ENCODE measurements at regions not wholly inside any gene's neighbourhood (a gene's known extent, or its start where the extent isn't known, plus 50 kb on each side); places are given as distances from the start of the nearest gene placed in this dataset.
A peak's percentile ranks its signal among the peaks of the same experiment; 100 is the strongest.

DNA sequence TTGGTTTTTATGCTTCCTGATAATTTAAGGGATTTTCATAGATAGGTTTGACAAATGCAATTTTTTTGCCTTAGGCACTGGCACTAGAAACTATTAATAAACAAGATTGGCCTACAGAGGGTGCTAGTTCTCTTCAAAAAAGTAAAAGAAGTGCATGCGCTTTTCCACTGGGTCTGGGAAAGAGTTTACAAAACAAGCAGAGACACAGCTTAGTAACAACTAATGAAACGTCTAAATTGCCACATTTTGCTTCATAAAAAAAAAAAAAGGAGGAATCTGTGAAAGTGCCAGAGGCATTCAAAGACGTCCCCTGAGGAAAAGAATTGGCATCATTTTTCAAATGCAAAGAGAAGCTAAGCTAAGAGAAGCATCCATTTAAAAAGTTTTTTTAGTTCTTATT lies 58.3 kb upstream of the EEA1 start:
- H2AK9ac ChIP-seq (replicated peaks; ENCODE audit: low read depth, low read length, poor library complexity) = no peak overlapping the region
- no peaks in the 10 kb centered on the region for H3K36me3 ChIP-seq (ENCODE audit: control insufficient read depth, insufficient read depth, low read length)
- H4K8ac ChIP-seq (ENCODE audit: low read depth in 2 of 2, low read length in 2 of 2) = no peak overlapping the region; a peak in 1 of 4 replicates
- H3K23ac ChIP-seq (ENCODE audit: low read depth, low read length) = no peak overlapping the region
- no peak overlapping the region for H2AFZ ChIP-seq (replicated peaks; ENCODE audit: low read length, poor library complexity)
- no peak overlapping the region for H4K5ac ChIP-seq (ENCODE audit: low read depth, low read length)
- 0 out of 3 replicates have a peak overlapping the region, but pooled peaks have one; percentile 56 for H2BK15ac ChIP-seq (ENCODE audit: low read depth, low read length)
- no peak overlapping the region for H3K9ac ChIP-seq (ENCODE audit: low read depth, low read length)
- no TSS peak for BruUV-seq (replicated peaks)
- H3K9me3 ChIP-seq (ENCODE audit: control insufficient read depth, insufficient read depth, low read length) = peaks cover 3% of the 10 kb centered on the region; the same call in 1 of the 2 replicates
- peaks cover 2% of the 10 kb centered on the region; the same call in 1 of the 2 replicates for H3K4me1 ChIP-seq (ENCODE audit: control insufficient read depth, insufficient read depth, low read length)
- in situ Hi-C loops (cut with MboI; ENCODE audit: low sequenced_read_pairs) (loop anchor here (5.0 to 25.0 kb wide), 3 partner anchors 395 to 1125 kb away; no protein-coding TSS in a partner anchor), intact Hi-C loops (cut with micrococcal nuclease) (loop anchor here (1.0 to 10.0 kb wide), 6 partner anchors 140 to 1117 kb away; no protein-coding TSS in a partner anchor), dilution Hi-C loops (cut with HindIII; ENCODE audit: low sequenced_read_pairs, unreplicated experiment) (loop anchor here (25.0 kb wide), 1 partner anchor 400 kb away; the partner anchor contains the start of gene NUDT4)
- H4K91ac ChIP-seq (ENCODE audit: insufficient read depth, low read depth, low read length) = no peak overlapping the region
- TF ChIP-seq CEBPB (IDR thresholded peaks at IDR 0.05; ENCODE audit: low read depth, low read length) (no peak), NFE2L2 (IDR thresholded peaks at IDR 0.05; ENCODE audit: low read depth, low read length) (no peak), RCOR1 (IDR thresholded peaks at IDR 0.05; ENCODE audit: insufficient replicate concordance, low read length) (no peak), RAD21 (IDR thresholded peaks at IDR 0.05; ENCODE audit: low read length) (peak; percentile 82), SMC3 (IDR thresholded peaks at IDR 0.05; ENCODE audit: low read depth, low read length) (peak; percentile 88), RFX5 (IDR thresholded peaks at IDR 0.05; ENCODE audit: low read depth, low read length) (no peak), MXI1 (IDR thresholded peaks at IDR 0.05; ENCODE audit: borderline replicate concordance, low read depth, low read length) (no peak), MAZ (IDR thresholded peaks at IDR 0.05; ENCODE audit: borderline replicate concordance, low read depth, low read length) (no peak), BHLHE40 (IDR thresholded peaks at IDR 0.05; ENCODE audit: low read depth, low read length) (no peak), POLR2A (IDR thresholded peaks at IDR 0.05; ENCODE audit: low read depth, low read length) (no peak), FOS (IDR thresholded peaks at IDR 0.05; ENCODE audit: low read depth, low read length) (no peak), CHD1 (IDR thresholded peaks at IDR 0.05; ENCODE audit: low read depth, low read length) (no peak), MAFK (IDR thresholded peaks at IDR 0.05; ENCODE audit: low read depth, low read length) (no peak)
- TF ChIP-seq, protein P1, sequence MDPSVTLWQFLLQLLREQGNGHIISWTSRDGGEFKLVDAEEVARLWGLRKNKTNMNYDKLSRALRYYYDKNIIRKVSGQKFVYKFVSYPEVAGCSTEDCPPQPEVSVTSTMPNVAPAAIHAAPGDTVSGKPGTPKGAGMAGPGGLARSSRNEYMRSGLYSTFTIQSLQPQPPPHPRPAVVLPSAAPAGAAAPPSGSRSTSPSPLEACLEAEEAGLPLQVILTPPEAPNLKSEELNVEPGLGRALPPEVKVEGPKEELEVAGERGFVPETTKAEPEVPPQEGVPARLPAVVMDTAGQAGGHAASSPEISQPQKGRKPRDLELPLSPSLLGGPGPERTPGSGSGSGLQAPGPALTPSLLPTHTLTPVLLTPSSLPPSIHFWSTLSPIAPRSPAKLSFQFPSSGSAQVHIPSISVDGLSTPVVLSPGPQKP (IDR thresholded peaks at IDR 0.05; ENCODE audit: borderline replicate concordance, low read depth, low read length) = no peak
- TF ChIP-seq, protein P2, sequence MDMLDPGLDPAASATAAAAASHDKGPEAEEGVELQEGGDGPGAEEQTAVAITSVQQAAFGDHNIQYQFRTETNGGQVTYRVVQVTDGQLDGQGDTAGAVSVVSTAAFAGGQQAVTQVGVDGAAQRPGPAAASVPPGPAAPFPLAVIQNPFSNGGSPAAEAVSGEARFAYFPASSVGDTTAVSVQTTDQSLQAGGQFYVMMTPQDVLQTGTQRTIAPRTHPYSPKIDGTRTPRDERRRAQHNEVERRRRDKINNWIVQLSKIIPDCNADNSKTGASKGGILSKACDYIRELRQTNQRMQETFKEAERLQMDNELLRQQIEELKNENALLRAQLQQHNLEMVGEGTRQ (IDR thresholded peaks at IDR 0.05; ENCODE audit: low read depth, low read length) = no peak
- TF ChIP-seq, protein P3, sequence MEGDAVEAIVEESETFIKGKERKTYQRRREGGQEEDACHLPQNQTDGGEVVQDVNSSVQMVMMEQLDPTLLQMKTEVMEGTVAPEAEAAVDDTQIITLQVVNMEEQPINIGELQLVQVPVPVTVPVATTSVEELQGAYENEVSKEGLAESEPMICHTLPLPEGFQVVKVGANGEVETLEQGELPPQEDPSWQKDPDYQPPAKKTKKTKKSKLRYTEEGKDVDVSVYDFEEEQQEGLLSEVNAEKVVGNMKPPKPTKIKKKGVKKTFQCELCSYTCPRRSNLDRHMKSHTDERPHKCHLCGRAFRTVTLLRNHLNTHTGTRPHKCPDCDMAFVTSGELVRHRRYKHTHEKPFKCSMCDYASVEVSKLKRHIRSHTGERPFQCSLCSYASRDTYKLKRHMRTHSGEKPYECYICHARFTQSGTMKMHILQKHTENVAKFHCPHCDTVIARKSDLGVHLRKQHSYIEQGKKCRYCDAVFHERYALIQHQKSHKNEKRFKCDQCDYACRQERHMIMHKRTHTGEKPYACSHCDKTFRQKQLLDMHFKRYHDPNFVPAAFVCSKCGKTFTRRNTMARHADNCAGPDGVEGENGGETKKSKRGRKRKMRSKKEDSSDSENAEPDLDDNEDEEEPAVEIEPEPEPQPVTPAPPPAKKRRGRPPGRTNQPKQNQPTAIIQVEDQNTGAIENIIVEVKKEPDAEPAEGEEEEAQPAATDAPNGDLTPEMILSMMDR (conservative IDR thresholded peaks at IDR 0.05; ENCODE audit: low read depth, low read length) = peak; percentile 74
- peaks cover 3% of the 10 kb centered on the region; the same call in 1 of the 2 replicates for H3K9me1 ChIP-seq (ENCODE audit: insufficient read depth, low read length)
- DNase-seq (peak; percentile 79), ATAC-seq (ENCODE audit: low read depth) (peak; percentile 93)
- H2BK120ac ChIP-seq (ENCODE audit: low read depth, low read length) = peak overlapping the region; percentile 62; the same call in 1 of the 2 replicates
- H2AK5ac ChIP-seq (ENCODE audit: low read depth, low read length) = 0 out of 2 replicates have a peak overlapping the region, but pooled peaks have one; percentile 64
- no peak overlapping the region for H3K14ac ChIP-seq (replicated peaks; ENCODE audit: low read depth, low read length)
- H3K79me1 ChIP-seq (ENCODE audit: low read depth in 1 of 2, low read length in 2 of 2) = no peaks in the 10 kb centered on the region; a peak in 1 of 4 replicates
- H3K4ac ChIP-seq (ENCODE audit: low read depth, low read length) = no peak overlapping the region
- no peak overlapping the region for H2BK20ac ChIP-seq (ENCODE audit: low read depth, low read length)
- H3K27me3 ChIP-seq (ENCODE audit: control insufficient read depth, insufficient read depth, low read length) = no peaks in the 10 kb centered on the region
- no peak overlapping the region for H3K4me3 ChIP-seq (ENCODE audit: insufficient read depth, low read depth, low read length)
- H3K56ac ChIP-seq (ENCODE audit: extremely low read depth, insufficient read depth, low read length) = no peak overlapping the region
- ChIA-PET CTCF (interaction anchor here (0.6 to 2.2 kb wide), 19 partner anchors 10 to 1501 kb away, joined by 3 to 18 read pairs (median 3); no protein-coding TSS in a partner anchor), POLR2A (ENCODE audit: unreplicated experiment) (interaction anchor here (0.6 to 0.7 kb wide), 2 partner anchors 296 to 411 kb away, joined by 3 to 7 read pairs; no protein-coding TSS in a partner anchor)
- H3K4me2 ChIP-seq (ENCODE audit: low read depth, low read length) = no peak overlapping the region
- no peaks in the 10 kb centered on the region for H4K20me1 ChIP-seq (ENCODE audit: insufficient read depth, low read length)
- H3K18ac ChIP-seq (ENCODE audit: low read depth, low read length) = no peak overlapping the region
- WGBS, 2 experiments (ENCODE audit: extremely low coverage in 2 of 2, insufficient read length in 1 of 2) = no CpG with 5 or more reads among the region's 3 CpGs
- H3K27ac ChIP-seq (ENCODE audit: insufficient read depth, low read length) = no peak overlapping the region
- no peak overlapping the region for H2BK5ac ChIP-seq (ENCODE audit: low read depth, low read length, poor library complexity, severe bottlenecking)

Data from IMR-90 (cell line).